ENCODE measurements at regions not wholly inside any gene's neighbourhood (a gene's known extent, or its start where the extent isn't known, plus 50 kb on each side); places are given as distances from the start of the nearest gene placed in this dataset.

DNA sequence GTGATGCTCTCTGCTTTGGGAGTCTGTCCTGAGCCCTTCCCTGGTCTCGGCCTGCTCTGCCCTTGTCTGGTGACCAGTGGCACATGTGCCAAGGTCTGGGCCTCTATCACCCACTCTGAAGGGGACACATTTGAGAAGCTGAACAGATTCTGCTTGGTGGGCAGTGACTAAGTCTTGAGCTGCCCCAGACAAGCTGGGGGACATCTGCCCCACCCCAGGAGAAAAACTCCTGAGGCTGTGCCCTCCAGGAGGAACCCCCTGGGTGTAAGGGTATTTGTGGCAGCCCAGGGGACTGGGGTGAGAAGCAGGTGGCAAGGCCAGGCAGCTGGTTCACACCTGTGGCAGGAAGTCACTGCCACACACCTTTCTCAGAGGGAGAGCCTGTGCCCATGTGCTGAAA is 342.1 kb downstream of the DYSF start:
- Mint-ChIP-seq H3K4me1 (no peaks in the 10 kb centered on the region), H3K36me3 (ENCODE audit: low read depth) (no peaks in the 10 kb centered on the region), H3K4me3 (no peak overlapping the region), H3K9me3 (no peaks in the 10 kb centered on the region), H3K27ac (no peak overlapping the region), H3K27me3 (no peaks in the 10 kb centered on the region)
- ATAC-seq (no peak), DNase-seq (no peak)

DNA sequence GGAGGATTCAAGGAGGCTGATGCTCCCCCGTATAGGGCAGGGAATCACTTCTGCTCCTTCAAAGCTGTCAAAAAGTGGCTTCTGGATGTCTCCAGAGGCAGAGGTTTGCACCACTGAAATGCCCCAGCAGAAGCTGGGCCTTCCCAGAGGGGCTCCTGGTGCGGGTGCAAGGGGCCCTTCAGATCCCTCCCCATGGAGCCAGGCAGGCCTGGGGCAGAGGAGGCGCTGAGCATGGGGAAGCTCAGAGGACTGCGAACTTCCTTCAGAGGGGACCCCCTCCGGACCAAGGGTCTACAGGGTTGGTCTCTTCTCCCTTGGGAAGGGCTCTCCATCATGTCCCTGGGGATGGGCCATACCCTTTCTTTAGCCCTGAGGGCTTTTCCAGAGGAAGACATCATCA is 341.2 kb downstream of the DYSF start:
- no peaks in the 10 kb centered on the region for H3K9me3 Mint-ChIP-seq
- DNase-seq, result no peak
- no peak overlapping the region for H3K27ac Mint-ChIP-seq
- no peak for ATAC-seq
- H3K36me3 Mint-ChIP-seq (ENCODE audit: low read depth), result no peaks in the 10 kb centered on the region
- no peak overlapping the region for H3K4me3 Mint-ChIP-seq
- H3K4me1 Mint-ChIP-seq, result no peaks in the 10 kb centered on the region
- H3K27me3 Mint-ChIP-seq, result no peaks in the 10 kb centered on the region

DNA sequence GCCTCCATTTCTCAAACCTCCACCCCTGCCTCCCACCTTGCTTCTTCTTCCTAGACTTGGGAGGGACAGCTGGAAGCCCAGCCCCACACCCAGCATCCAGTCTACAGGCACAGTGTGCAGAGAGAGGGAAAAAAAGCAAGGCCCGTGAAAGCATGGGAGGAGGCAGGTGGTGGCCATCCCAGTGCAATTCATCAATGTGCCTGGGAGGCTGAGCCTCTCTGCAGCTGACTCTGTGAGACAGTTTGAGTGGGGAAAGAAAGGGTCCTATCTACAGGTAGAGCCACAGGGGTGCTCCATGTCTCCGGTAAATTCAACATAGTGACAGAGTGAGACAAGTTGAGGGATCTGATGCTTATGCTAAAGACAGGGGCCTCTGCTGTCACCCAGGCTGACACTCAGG is 340.6 kb downstream of the DYSF start:
- H3K27me3 Mint-ChIP-seq, result no peaks in the 10 kb centered on the region

DNA sequence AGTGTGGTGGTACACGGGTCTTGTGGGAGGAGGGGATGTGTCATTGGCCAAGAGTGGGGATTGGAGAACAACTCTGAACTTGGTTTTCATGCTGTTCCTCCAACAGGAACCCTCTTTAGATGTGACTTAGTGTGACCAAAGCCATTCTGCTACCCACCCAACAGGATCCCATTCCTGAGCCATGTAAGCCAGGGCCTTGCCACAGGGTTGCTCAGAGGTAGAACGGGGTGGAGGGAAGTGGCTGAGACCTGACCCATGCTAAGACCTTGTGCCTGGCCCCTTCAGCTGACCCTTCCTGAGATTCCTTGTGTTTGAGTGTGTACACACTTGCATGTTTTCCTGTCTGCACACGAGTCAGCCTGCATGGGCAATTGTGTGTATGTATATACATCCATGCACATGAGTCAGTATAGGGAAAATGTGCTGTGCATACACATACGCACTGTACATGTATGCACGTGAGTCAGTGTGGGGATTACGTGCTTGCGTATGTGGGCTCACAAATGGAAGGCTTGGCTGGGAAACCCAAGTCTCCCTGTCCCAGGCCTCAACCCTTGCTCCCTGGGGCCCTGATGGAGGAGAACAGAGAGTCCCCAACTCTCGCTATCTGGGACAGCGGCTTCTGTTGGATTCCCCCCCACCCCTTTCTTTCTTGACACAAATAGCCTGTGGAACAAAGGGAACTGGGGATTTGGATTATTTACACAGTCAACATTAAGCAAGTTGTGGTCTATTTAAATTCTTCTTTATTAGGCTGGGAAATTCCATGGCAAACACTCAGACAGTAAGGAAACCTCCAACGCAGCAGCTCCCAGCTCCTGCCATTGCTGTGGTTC is 339.8 kb downstream of the DYSF start:
- no peaks in the 10 kb centered on the region for H3K36me3 Mint-ChIP-seq (ENCODE audit: low read depth)
- H3K27me3 Mint-ChIP-seq, result no peaks in the 10 kb centered on the region
- DNase-seq (no peak), ATAC-seq (no peak)
- no peak overlapping the region for H3K4me3 Mint-ChIP-seq
- H3K27ac Mint-ChIP-seq, result no peak overlapping the region
- H3K4me1 Mint-ChIP-seq, result no peaks in the 10 kb centered on the region
- no peaks in the 10 kb centered on the region for H3K9me3 Mint-ChIP-seq

More for the DNA sequence above, 340.6 kb downstream of the DYSF start:
- Mint-ChIP-seq H3K27ac (no peak overlapping the region), H3K4me1 (no peaks in the 10 kb centered on the region), H3K9me3 (no peaks in the 10 kb centered on the region), H3K36me3 (ENCODE audit: low read depth) (no peaks in the 10 kb centered on the region), H3K4me3 (no peak overlapping the region)
- no peak for ATAC-seq
- DNase-seq, result no peak

GRCh38 chr2:71791501-71792135 is 338.3 kb downstream of the DYSF start:
- no peak overlapping the region for H3K27ac Mint-ChIP-seq
- DNase-seq (no peak), ATAC-seq (no peak)
- H3K4me1 Mint-ChIP-seq, result no peaks in the 10 kb centered on the region
- H3K4me3 Mint-ChIP-seq, result no peak overlapping the region
- no peaks in the 10 kb centered on the region for H3K9me3 Mint-ChIP-seq
- no peaks in the 10 kb centered on the region for H3K27me3 Mint-ChIP-seq
- H3K36me3 Mint-ChIP-seq (ENCODE audit: low read depth), result no peaks in the 10 kb centered on the region

DNA sequence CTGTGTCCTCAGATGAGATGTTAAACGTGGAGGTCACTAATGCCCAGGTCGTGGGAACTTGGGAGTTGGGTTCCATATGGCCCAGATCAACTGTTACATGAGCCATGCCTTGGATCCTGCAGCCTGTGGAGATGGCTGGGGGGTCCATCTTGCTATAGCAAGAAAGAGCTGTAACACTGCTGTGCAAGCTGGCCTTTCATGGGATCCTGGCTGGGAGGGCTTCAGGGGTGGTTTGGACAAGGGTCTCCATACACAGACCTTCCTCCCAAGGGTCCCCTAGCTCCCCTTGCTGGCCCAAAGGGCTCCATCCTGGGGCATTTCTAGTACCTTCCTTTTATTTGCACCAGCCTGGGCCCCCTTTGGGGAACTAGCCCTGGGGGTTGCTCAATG is 337.7 kb downstream of the DYSF start:
- DNase-seq (no peak), ATAC-seq (no peak)
- H3K9me3 Mint-ChIP-seq, result no peaks in the 10 kb centered on the region
- H3K4me3 Mint-ChIP-seq, result no peak overlapping the region
- no peak overlapping the region for H3K27ac Mint-ChIP-seq
- H3K4me1 Mint-ChIP-seq, result no peaks in the 10 kb centered on the region
- no peaks in the 10 kb centered on the region for H3K27me3 Mint-ChIP-seq
- H3K36me3 Mint-ChIP-seq (ENCODE audit: low read depth), result no peaks in the 10 kb centered on the region

DNA sequence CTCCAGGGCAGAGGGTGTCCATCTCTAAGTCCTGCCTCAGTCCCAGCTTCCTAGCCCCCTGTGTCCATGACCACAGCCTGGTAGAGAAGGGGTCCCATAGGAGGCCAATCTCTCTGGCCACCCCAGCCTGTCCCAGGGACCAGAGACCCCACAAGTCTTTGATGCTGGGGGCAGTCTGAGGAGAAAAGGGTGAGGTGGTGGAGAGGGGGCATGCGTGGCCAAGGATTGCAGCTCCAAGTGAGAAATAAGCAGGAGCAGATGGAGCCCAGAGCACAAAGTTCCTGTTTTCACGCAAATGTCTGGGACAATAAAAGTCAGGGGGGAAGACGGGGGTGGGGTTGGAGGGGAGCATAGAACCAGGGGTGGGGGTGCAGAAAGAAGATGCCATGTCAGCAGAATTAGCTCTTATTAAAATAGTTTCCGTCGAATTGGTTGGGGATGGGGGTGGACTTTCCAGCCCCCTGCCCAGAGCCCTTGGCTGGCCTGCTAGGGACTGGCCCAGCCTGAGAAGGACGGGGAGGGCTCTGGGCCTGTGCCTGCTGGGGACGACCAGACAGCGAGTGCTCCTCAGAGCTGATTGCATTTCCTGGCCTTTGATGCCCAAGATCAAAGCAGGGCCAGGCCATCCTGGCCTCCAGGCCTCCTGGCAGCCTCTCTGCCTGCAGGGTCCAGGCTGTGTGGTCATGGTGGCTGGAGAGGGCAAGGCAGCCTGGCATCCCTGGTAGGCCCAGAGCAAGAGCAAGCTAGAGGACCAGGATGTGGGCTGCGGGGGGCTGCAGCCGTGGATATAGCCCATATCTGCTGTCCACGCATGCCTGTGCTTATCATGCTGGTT is 337.1 kb downstream of the DYSF start:
- ATAC-seq, result no peak
- no peaks in the 10 kb centered on the region for H3K27me3 Mint-ChIP-seq
- no peaks in the 10 kb centered on the region for H3K4me1 Mint-ChIP-seq
- no peaks in the 10 kb centered on the region for H3K9me3 Mint-ChIP-seq
- H3K36me3 Mint-ChIP-seq (ENCODE audit: low read depth), result no peaks in the 10 kb centered on the region
- no peak overlapping the region for H3K27ac Mint-ChIP-seq
- H3K4me3 Mint-ChIP-seq, result no peak overlapping the region
- no peak for DNase-seq

DNA sequence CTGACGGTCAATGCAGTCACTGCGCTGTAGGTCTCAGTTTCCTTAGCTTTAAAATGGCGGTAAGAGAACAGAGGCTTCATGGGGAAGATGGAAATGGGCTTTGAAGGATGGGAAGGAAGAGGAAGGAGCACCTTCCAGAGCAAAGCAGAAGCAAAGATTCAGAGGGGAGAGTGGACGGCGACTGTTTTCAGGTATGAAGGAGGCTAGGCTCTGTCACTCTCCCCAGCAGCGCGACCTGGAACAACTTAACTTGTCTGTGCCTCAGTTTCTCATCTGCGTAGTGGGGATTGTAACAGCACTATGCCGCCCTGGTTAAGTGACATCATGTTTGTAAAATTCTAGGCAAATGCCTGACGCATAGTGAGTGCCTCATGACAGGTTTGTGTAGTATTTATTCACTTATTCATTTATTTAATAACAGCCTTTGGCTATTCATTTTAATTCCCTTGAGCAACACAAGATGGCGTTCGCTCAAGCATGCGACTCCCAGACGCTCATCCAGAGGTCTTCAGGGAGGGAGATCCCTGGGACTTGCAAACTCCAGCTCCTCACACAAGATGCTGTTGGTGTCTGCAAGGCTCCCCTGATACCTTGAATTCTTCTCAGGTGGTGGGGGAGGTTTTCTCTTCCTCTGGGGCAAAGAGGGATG is 336.3 kb downstream of the DYSF start:
- Mint-ChIP-seq H3K27me3 (no peaks in the 10 kb centered on the region), H3K9me3 (no peaks in the 10 kb centered on the region), H3K36me3 (ENCODE audit: low read depth) (no peaks in the 10 kb centered on the region), H3K4me3 (no peak overlapping the region), H3K4me1 (no peaks in the 10 kb centered on the region), H3K27ac (no peak overlapping the region)
- ATAC-seq (no peak), DNase-seq (no peak)

DNA sequence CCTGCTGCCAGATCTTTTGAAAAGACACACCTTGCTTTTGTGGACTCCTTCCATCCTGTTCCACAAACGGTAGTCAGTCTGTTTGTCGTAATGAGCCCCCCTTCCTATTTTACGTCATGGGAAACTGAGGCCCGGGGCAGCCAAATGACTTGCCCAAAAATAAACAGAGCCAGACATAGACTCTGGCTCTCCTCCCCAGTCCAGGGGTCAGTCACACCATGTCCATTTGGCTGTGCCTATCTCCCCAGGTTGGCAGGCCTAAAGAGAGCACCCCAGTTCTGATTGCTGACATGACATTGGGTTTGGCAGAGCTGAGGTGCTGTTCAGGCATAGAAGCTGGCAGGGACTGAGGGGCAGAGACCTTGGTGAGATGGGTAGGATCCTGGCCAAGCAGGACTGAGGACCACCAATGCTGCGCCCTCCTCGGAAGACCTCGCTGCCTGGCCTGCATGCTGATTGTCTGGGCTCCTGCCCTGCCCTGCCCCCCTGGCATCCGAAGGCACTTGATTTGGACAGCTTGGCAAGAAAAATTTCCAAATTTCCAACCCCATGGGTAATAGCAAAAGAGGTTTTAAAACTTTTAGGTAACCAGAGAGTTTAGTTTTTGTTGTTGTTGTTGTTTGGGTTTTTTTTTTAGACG is 335.4 kb downstream of the DYSF start:
- no peak for DNase-seq
- Mint-ChIP-seq H3K4me3 (no peak overlapping the region), H3K27ac (no peak overlapping the region), H3K9me3 (no peaks in the 10 kb centered on the region), H3K4me1 (no peaks in the 10 kb centered on the region), H3K36me3 (ENCODE audit: low read depth) (no peaks in the 10 kb centered on the region), H3K27me3 (no peaks in the 10 kb centered on the region)
- no peak for ATAC-seq

- no peak overlapping the region for H3K4me3 Mint-ChIP-seq
- ATAC-seq (no peak), DNase-seq (no peak)
- no peak overlapping the region for H3K27ac Mint-ChIP-seq
- H3K36me3 Mint-ChIP-seq (ENCODE audit: low read depth), result no peaks in the 10 kb centered on the region
- no peaks in the 10 kb centered on the region for H3K4me1 Mint-ChIP-seq
- no peaks in the 10 kb centered on the region for H3K9me3 Mint-ChIP-seq
- H3K27me3 Mint-ChIP-seq, result no peaks in the 10 kb centered on the region
Measured at GRCh38 chr2:71788186-71788525, 334.8 kb downstream of the DYSF start.

- ATAC-seq (no peak), DNase-seq (no peak)
- no peaks in the 10 kb centered on the region for H3K27me3 Mint-ChIP-seq
- H3K36me3 Mint-ChIP-seq (ENCODE audit: low read depth), result no peaks in the 10 kb centered on the region
- H3K4me1 Mint-ChIP-seq, result no peaks in the 10 kb centered on the region
- no peak overlapping the region for H3K4me3 Mint-ChIP-seq
- no peak overlapping the region for H3K27ac Mint-ChIP-seq
- no peaks in the 10 kb centered on the region for H3K9me3 Mint-ChIP-seq
Measured at GRCh38 chr2:71787476-71788185, 334.3 kb downstream of the DYSF start.

- Mint-ChIP-seq H3K27ac (no peak overlapping the region), H3K4me3 (no peak overlapping the region), H3K4me1 (no peaks in the 10 kb centered on the region), H3K27me3 (no peaks in the 10 kb centered on the region), H3K9me3 (no peaks in the 10 kb centered on the region), H3K36me3 (ENCODE audit: low read depth) (no peaks in the 10 kb centered on the region)
- ATAC-seq (no peak), DNase-seq (no peak)
Measured at GRCh38 chr2:71787108-71787415, 333.7 kb downstream of the DYSF start.

- H3K27me3 Mint-ChIP-seq, result no peaks in the 10 kb centered on the region
Measured at GRCh38 chr2:71786291-71787107, 333.1 kb downstream of the DYSF start.

More at GRCh38 chr2:71786291-71787107, 333.1 kb downstream of the DYSF start:
- Mint-ChIP-seq H3K27ac (no peak overlapping the region), H3K4me3 (no peak overlapping the region), H3K9me3 (no peaks in the 10 kb centered on the region), H3K4me1 (no peaks in the 10 kb centered on the region), H3K36me3 (ENCODE audit: low read depth) (no peaks in the 10 kb centered on the region)
- ATAC-seq (no peak), DNase-seq (no peak)

Measured in activated naive CD8-positive, alpha-beta T cell treated with anti-CD3 and anti-CD28 coated beads, Interleukin-2, amount 50 U/mL, for 24 hours (primary cell).